GM19035 (cell line): ENCODE measurements at regions not wholly inside any gene's neighbourhood (a gene's known extent, or its start where the extent isn't known, plus 50 kb on each side); places are given as distances from the start of the nearest gene placed in this dataset.
A peak's percentile ranks its signal among the peaks of the same experiment; 100 is the strongest.
"Not testable (repeated sequence)": the region's sequence is repeated elsewhere in the genome, so short reads cannot be mapped to it uniquely, and the experiment has no call there.

ENCODE experiments used
- ATAC-seq: cut with Tn5 transposase; IDR thresholded peaks from one replicate; pipeline ENCODE4 v1.9.1; 2021; ENCODE audit not compliant: unreplicated experiment

- no peak for ATAC-seq
Measured at GRCh38 chr3:55161231-55161630, 233.4 kb upstream of the LRTM1 start.

GRCh38 chr3:55160241-55160983 is 232.6 kb upstream of the LRTM1 start:
- ATAC-seq, result peak; percentile 72

GRCh38 chr3:55159711-55160110 is 231.9 kb upstream of the LRTM1 start:
- ATAC-seq, result no peak

GRCh38 chr3:55159016-55159415 is 231.2 kb upstream of the LRTM1 start:
- no peak for ATAC-seq

- ATAC-seq, result no peak
Measured at GRCh38 chr3:55158345-55158744, 230.5 kb upstream of the LRTM1 start.

GRCh38 chr3:55157731-55158130 is 229.9 kb upstream of the LRTM1 start:
- ATAC-seq, result no peak

- no peak for ATAC-seq
Measured at GRCh38 chr3:55156851-55157650, 229.2 kb upstream of the LRTM1 start.

GRCh38 chr3:55147856-55148720 is 220.2 kb upstream of the LRTM1 start:
- no peak for ATAC-seq

GRCh38 chr3:55147406-55147805 is 219.5 kb upstream of the LRTM1 start:
- ATAC-seq, result no peak

GRCh38 chr3:55146216-55146615 is 218.4 kb upstream of the LRTM1 start:
- ATAC-seq, result no peak

- no peak for ATAC-seq
Measured at GRCh38 chr3:55144015-55144673, 216.3 kb upstream of the LRTM1 start.

GRCh38 chr3:55143336-55143735 is 215.5 kb upstream of the LRTM1 start:
- ATAC-seq, result no peak

- not testable (repeated sequence) for ATAC-seq
Measured at GRCh38 chr3:55136291-55136690, 208.4 kb upstream of the LRTM1 start.

GRCh38 chr3:55128225-55128823 is 200.5 kb upstream of the LRTM1 start:
- ATAC-seq, result no peak

GRCh38 chr3:55127565-55127964 is 199.7 kb upstream of the LRTM1 start:
- ATAC-seq, result no peak

- ATAC-seq, result no peak
Measured at GRCh38 chr3:55124371-55124770, 196.5 kb upstream of the LRTM1 start.
